NCI-H1105 (cell line): ENCODE measurements at regions not wholly inside any gene's neighbourhood (a gene's known extent, or its start where the extent isn't known, plus 50 kb on each side); places are given as distances from the start of the nearest gene placed in this dataset.
A peak's percentile ranks its signal among the peaks of the same experiment; 100 is the strongest.
"Not testable (repeated sequence)": the region's sequence is repeated elsewhere in the genome, so short reads cannot be mapped to it uniquely, and the experiment has no call there.

ENCODE experiments used
- DNase-seq: peaks from one replicate; lab custom pipeline; 2025; lab: John Stamatoyannopoulos, UW

DNA sequence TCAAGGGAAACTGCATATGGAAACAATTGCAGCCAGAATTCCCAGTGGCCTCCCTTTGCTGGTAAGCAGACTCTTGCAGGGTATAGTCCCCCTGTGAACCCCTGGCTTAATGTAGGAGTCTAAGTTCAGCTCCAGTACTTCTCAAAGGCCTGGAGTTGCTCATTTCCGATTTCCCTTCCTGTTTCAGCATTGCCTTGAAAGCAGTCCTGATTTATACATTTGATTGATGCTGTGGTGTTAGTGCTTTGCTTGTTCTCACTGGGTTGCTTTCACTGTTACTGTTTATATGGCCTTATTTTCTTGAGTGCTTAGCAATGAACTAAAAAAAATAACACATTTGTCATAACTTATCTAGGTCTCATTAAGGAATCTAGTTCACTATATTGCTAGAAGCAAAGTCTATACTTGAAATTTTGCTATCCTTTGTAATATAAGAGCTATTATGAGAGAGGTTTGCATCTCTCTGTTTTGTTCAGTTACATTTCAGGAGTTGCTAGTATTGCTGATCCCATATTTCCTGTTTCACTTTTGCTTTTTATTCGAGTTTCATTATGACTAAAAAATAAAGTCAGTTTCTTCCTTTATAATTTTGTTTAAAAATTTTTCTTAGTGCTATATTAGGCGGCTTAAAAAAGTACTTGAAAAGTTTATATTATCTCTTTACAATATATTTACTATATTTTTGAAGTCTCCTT, 122.4 kb upstream of the NMUR2 start:
- DNase-seq, result no peak

DNA sequence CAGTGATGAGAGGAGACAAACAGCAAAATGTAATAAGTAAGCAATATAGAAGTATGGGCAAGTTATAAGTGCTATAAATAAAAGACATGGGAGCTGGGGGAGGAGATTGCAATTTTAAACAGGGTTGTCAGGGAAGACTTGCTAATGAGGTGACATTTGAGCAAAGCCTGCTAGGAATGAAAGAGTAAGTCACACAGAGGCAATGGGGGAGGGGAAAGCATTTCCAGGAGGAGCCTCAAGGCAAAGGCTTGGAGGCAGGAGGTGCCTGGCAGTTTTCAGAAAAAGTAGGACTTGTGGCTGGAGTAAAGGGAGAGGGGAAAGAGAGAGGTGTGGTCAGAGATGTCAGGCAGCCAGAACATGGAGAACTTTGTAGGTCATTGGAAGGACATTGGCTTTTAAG, 124.4 kb upstream of the NMUR2 start:
- no peak for DNase-seq

GRCh38 chr5:152532714-152533113, 127.6 kb upstream of the NMUR2 start:
- DNase-seq, result peak; percentile 26

- DNase-seq, result no peak
Measured at GRCh38 chr5:152534641-152535040, 129.6 kb upstream of the NMUR2 start.

DNA sequence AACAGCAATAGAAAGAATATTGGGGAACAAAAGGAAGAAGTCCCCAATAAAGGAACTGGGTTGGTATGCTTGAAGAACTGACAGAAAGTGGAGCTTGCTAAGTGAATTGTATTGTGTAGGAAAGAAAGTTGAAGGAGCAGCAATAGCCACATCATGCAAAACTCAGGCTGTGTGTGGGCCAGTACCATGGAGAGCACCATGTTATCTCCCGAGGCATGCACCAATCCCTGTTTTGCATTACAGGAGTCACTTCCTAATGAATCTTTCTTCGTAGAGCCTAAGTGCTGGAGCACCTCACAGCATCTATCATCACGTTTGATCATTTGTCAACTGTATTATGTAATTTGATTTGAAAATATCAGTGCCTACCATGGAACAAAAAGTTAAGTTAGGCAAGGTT, 137.7 kb upstream of the NMUR2 start:
- DNase-seq, result no peak

- DNase-seq, result no peak
Measured at GRCh38 chr5:152546493-152546892, 141.4 kb upstream of the NMUR2 start.

DNA sequence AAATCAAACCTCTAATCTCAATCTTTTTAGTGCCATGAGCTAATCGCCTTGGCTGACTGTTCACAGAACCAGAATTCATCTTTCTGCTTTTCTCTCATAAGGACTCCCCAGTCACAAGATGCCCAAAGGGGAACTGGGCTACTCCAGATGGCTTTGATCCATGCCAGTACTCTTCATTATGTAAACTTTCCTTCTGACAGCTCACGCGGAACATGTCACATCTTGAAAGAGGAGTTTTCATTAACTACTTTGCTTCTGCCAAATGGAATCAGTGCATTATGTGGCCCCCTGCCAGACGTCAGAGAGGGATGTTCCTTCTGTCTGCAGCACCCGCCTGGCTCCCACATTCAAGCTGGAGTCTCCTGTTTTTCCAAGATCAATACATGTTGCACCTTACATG, 142.1 kb upstream of the NMUR2 start:
- DNase-seq, result no peak

GRCh38 chr5:152549709-152550108, 144.6 kb upstream of the NMUR2 start:
- no peak for DNase-seq

- DNase-seq, result no peak
Measured at GRCh38 chr5:152551061-152551460, 146.0 kb upstream of the NMUR2 start.

DNA sequence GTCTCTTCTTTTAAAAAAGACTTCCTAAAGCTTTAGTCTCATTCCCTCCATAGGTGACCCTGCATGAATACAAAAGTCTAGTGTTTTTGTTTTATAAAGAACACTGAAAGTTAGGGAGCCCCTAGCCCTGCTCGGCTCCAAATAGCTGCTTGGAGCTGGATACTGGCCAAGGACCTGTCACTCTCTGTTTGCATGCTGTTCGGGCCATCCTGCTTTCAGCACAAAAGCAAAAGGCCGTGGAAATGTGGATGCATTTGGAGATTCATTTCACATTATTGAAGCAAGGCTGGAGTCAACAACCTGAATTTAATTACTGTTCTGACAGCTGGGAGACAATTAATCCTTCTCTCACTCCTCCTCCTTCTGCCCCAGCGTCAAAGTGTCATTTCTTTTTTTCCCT, 151.7 kb upstream of the NMUR2 start:
- peak; percentile 15 for DNase-seq

DNA sequence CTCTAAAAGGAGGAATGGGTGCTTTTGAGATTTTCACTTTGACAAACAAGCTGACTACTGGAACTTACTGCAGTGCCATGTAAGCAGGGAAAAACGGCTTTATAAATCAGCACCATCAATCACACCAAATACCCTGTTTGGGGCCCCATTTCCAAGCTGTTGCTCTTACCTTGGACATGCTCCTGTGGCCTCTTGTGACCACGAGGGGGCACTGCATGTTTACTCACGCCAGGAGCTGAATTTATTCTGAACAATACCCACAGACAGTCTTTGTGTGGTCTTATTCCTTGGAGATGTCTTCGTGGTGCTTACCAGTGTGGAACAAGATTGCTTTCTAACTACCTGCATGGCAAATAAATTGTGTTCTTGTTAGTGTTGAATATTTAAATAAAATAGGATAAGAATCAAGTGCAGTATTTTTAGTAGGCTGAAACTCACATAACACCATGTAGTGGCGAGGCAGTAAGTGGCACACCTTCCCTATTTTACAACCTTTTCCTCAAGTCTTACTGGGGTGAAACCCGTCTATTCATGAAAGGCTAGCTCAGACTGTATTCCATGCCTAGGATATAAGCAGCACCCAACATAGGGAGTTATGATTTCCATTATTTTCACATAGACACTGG, 155.5 kb upstream of the NMUR2 start:
- peak; percentile 41 for DNase-seq

GRCh38 chr5:152568016-152568415, 162.9 kb upstream of the NMUR2 start:
- no peak for DNase-seq

DNA sequence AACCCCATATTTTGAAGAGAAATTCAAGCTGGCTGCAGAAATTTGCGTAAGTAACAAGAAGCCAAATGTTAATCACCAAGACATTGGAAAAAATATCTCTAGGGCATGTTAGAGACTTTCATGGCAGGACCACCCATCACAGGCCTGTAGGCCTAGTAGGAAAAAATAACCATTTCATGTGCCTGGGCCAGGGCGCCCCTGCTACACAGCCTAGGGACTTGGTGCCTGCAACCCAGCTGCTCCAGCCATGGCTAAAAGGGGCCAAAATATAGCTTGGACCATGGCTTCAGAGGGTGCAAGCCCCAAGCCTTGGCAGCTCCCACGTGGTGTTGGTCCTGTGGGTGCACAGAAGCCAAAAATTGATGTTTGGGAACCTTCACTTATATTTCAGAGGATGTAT, 167.7 kb upstream of the NMUR2 start:
- no peak for DNase-seq

DNA sequence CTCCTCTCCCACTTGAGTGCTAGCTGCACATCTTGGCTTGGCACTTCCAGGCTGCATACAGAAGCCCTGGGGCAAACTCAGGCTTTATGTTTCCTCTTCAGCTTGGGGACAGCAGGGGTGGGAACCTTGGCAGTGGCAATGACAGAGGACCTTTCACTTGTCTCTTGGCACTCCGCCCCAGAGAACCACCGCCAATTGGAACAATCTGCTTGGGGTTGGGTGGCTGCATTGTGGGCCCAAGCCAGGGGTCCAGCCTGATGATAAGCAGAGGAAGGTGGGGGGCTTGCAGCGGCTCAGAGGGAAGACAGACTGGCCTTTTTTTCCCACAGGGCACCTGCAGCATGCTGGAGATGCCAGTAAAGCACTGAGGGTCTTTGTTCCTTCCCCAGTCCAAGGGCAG, 179.0 kb upstream of the NMUR2 start:
- DNase-seq, result no peak

- no peak for DNase-seq
Measured at GRCh38 chr5:152592416-152592815, 187.3 kb upstream of the NMUR2 start.

- no peak for DNase-seq
Measured at GRCh38 chr5:152593388-152593787, 188.3 kb upstream of the NMUR2 start.

DNA sequence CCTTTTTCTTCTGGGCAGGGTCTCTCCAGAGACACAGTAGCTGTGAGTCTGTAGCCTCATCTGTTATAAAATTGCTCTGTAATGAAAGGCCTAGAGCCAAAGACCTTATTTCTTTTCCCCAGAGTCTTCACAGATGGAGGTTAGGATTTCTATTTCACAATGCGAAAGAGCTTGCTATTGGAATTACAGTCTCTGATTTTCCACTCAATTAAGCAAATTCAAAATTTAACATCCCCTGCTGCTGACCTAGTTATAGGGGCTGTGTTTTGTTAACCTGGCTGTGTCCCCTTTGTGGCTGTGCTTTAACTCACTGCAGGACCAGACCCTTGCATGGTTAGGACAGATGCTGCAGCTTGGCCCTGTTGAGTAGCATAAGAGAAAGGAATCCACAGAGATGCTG, 190.3 kb upstream of the NMUR2 start:
- no peak for DNase-seq

DNA sequence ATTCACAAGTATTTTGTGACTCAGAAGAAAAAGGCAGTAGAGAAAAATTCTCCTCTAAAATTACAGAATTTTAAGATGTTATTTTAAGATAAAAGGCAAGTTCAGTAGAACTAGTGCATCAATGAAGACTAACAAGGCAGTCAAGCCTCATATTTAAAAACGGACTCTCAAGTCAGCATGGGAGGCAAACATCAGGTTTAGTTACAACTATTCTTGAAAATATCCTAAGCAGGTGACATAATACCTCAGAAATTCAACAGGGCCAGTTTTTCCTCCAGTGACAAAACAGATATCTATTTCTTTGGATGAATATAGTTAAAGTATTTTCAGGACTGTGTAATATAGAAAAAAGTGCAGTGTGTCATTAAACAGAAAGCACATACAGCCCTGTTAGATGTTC, 194.0 kb upstream of the NMUR2 start:
- no peak for DNase-seq

DNA sequence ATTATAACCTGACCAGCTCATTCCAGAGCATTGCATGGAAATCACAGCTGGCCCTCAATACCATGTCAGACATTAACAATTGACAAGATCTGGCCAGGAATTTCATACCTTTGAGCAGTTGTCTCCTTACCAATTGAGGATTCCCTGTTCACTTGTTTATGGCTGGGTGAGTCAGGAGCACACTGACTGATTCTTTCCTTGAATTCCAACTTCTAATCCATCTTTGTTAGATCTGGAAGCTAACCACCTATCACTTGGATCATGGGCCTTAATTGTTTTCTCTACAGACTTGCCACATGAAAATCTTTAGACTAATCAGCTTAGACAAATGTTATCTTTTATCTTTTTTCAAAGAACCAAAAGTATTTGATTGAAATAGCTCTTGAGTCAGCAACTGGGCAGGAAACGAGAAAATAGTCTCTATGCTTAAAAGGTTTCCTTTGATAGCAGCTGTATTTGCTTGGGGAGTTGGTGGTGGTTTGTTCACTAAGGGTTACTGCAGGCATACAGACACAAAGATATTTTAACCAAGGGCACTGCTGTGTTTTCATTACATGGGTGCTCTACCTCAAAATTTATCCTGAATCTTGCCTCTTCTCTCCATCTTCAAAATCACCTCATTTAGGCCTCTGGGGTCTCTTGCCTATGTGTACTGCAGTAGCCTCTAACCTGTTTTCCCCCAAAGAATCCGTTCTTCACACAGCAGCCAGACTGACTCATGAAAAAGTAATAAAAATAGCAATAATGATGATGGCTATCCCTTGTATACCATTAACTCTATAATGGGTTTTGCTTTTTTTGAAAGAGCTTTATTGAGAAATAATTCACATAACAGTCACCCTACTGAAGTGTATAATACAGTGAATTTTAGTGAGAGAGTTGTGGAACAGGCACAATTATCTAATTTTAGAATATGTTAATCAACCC, 197.0 kb upstream of the NMUR2 start:
- no peak for DNase-seq

GRCh38 chr5:152606050-152606449, 201.0 kb upstream of the NMUR2 start:
- not testable (repeated sequence) for DNase-seq

GRCh38 chr5:152606776-152607364, 201.8 kb upstream of the NMUR2 start:
- DNase-seq, result no peak

DNA sequence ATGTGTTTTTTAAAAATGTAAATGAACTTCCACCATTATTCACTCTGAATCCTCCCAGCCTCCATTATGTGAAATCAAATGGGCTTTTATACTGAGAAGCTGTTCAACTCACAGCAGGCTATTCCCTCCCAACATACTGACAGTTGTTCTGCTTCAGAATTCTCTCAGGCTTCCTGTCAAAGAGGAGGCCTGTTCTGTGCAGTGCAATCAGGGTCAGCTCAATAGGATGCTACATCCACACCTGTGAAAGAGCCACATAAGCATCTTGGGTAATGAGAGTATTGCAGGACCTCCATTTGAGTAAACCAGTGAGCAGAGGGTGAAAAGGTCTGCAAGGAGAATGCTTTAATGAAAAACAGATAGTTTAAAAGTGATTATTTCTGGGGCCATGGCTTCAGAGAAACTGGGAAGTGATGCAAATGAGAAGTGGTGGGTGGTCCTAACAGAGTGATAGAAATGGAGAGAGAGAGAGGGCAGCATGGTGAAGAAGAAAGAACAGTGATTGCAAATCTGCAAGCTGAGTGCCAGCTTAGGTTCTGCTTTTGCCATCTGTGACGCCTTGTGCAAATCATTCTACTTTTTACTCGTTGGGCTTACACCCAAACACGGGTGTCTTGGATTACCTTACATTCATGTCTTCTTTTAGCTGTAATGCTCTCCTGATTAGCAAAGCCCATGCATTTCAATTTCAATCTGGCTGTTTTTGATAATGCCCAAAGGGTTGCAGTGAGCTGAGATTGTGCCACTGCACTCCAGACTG, 202.5 kb upstream of the NMUR2 start:
- no peak for DNase-seq
